NCI-H2081 treated with DMSO at 0.1 percent for 48 hours (cell line): ENCODE measurements at regions not wholly inside any gene's neighbourhood (a gene's known extent, or its start where the extent isn't known, plus 50 kb on each side); places are given as distances from the start of the nearest gene placed in this dataset.

Experiments used
- DNase-seq: peaks from one replicate; lab custom pipeline; 2025; lab: John Stamatoyannopoulos, UW

DNA sequence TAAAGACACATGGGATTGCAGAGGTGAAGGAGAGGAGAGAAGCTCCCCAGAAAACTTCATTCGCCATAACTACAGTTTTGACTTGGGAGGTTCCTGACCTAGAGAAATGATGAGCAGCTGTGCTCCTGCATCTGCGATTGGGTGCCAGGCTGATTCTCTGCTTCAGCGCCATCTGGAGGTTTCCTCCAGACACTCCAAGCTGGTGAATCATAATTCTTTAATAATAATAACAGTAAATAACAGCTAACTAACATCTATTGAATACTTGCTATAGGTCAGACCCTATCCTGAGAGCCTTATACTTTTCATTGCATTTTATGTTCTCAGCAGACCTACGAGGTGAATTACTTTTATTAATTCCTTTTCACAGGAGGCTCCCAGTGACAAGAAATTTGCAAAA, 575.8 kb downstream of the TOX3 start:
- DNase-seq, result no peak

DNA sequence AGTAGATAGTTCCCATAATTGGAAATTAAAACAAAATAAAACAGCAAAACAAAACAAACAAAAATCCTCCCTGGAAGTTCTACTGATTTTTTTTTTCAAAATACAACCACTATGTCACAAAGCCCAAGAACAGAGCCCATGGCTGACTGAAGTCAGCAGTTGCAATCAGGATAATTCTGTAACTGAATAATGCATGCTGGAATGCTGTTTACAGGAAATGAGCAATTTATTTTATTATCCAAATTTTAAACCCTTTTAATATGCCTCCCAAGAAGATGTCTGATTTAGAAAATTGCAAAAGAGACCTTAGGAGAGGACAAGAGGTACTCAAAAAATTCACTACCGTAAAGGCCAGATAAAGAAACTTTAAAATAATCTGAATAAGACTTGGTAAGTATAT, 578.2 kb downstream of the TOX3 start:
- no peak for DNase-seq

GRCh38 chr16:51967646-51968045, 579.3 kb downstream of the TOX3 start:
- DNase-seq, result no peak

- DNase-seq, result no peak
Measured at GRCh38 chr16:51960931-51961330, 586.0 kb downstream of the TOX3 start.

GRCh38 chr16:51953286-51953985, 593.5 kb downstream of the TOX3 start:
- DNase-seq, result no peak

GRCh38 chr16:51952500-51952899, 594.4 kb downstream of the TOX3 start:
- no peak for DNase-seq

DNA sequence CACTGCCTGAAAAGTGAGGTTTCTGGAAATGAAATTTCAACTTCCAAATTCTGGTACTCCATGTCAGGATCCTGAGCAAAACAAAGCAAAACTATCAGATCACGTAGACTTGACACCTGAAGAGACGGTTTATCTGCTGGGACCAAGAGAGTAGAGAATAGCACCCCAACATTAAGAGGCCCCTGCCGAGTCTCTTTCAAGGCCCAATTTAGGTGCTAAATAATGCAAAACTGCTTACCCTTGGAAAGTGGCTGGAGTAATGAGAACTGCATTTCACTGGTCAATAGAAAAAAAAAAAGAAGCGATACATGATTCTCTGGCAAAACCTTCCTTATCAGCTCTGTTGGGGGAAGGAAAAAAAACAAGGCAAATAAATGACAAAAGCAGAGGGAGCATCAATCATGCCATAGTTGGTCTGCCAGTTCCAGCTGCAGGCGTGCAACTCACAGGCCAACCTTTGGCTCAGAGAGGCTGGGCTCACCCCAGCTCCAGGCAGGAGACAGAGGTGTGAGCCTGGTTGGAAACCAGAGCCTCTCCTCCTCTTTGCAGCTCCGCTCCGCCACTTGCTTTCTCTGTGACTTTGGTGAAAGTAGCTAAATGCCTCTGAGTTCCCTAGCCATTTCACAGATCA, 595.2 kb downstream of the TOX3 start:
- no peak for DNase-seq

- DNase-seq, result no peak
Measured at GRCh38 chr16:51950118-51950780, 596.7 kb downstream of the TOX3 start.

GRCh38 chr16:51949282-51949681, 597.7 kb downstream of the TOX3 start:
- DNase-seq, result no peak

- DNase-seq, result no peak
Measured at GRCh38 chr16:51941412-51941811, 605.5 kb downstream of the TOX3 start.

GRCh38 chr16:51940183-51940582, 606.8 kb downstream of the TOX3 start:
- DNase-seq, result no peak

DNA sequence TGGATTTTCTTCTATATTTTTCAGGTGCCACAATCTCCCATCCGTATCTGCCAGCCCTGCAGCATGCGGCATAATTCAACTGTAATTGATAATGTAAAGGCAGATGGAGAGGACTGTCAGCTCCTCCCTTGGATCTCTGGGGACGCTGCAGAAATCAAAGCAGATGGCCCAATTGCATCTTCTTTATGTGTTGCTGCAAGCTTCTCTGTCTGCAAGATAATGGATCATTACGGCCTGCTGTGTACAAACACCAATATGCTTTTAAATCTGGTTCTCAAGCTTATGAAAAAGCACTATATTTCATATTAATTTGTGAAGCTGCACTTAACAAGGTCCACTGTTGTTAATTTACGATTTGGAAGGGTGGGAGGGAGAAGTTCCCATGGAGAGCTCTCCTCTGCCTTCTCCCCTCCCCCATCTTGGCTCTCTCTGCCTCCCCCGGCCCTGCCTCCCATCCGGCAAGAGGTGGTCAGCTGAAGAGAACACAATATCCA, 607.5 kb downstream of the TOX3 start:
- DNase-seq, result no peak

DNA sequence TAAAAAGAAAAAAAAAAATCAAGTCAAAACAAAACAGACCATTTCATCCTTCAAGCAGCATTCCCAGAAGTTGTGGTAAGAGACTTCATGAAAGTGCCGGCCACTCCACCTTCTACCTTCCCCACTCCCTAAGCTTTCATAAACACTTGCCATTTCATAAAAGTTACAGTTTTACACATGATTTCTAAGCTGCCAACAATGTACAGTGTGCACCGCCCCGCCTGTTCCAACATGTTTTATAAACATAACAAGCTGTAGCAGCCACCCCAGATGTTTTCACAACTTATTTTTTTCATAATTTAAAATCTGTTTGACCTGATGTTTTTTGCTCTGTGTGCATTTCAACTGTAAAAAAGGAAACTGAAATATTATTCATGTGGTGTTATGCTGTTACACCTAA, 608.1 kb downstream of the TOX3 start:
- no peak for DNase-seq

- no peak for DNase-seq
Measured at GRCh38 chr16:51937771-51938170, 609.2 kb downstream of the TOX3 start.

GRCh38 chr16:51936846-51937245, 610.1 kb downstream of the TOX3 start:
- no peak for DNase-seq

GRCh38 chr16:51932317-51932716, 614.6 kb downstream of the TOX3 start:
- no peak for DNase-seq

- no peak for DNase-seq
Measured at GRCh38 chr16:51931653-51932052, 615.3 kb downstream of the TOX3 start.

GRCh38 chr16:51924744-51925143, 622.2 kb downstream of the TOX3 start:
- DNase-seq, result no peak

DNA sequence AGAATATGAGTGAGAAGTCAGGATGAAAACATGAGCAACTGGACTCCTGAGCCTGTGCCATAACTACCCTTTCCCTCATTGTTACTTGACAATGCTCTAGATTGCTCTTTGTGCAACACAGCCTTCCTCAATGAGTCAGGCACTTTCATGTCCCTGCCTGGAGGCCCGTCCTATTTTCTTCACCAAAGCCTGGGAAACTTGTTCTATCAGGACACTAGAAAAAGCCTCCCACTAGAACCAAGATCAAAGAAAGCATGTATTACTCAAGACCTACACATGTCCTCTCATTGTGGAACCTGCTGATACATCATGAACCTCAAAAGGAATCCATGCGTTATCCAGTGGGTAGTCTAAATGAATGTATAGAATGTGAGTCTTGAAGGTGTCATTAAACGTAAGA, 624.5 kb downstream of the TOX3 start:
- DNase-seq, result no peak

DNA sequence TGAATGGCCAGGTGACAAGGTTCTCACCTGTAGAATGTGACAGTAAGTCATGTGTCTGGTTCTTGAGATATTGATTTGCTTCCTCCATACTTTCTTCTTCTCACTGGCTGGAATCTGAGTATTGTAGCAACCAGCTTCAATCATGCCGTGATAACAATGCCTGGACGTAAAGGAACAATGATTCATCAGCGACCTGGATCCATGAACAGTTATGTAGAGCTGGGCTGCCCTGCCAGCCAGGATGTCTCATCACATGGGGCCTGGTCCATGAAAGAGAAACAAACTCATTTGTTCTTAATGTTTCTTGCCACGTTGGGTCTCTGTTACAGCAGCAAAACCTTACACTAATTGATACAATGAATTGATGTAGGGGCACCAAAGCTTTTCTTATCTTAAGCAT, 627.2 kb downstream of the TOX3 start:
- DNase-seq, result no peak

- no peak for DNase-seq
Measured at GRCh38 chr16:51916814-51917213, 630.1 kb downstream of the TOX3 start.

DNA sequence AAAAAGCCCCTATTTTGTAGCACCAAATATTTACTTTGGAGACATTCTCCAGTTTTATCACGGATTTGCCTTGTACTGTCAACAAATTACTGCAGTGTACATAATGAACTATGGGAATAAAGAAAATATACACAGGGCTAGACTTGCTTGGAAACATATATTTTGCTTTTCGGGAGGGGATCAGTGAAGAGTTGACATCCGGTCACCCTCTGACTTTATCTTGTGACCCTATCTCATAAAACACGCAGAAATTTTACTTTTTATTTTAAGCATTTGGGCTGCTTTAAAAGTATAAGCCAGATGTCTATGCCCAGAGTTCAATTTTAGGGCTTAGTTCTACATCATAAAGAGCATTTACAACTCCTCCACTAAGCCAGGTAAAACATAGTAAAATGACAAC, 630.7 kb downstream of the TOX3 start:
- DNase-seq, result no peak

GRCh38 chr16:51907680-51908079, 639.3 kb downstream of the TOX3 start:
- DNase-seq, result no peak
